Activated T-helper 1 cell treated with anti-CD3 and anti-CD28 coated beads, Interleukin-2, amount 50 U/mL, for 16 hours (primary cell): ENCODE measurements at regions not wholly inside any gene's neighbourhood (a gene's known extent, or its start where the extent isn't known, plus 50 kb on each side); places are given as distances from the start of the nearest gene placed in this dataset.

Experiments used
- DNase-seq, 2 donors: peaks; one replicate each; pipeline ENCODE4 v3.0.0-alpha.2; 2020; ENCODE audit warnings: low read depth in 1 of 2, low spot score in 1 of 2

- DNase-seq, result no peak
Observed at GRCh38 chr3:178258121-178258520, 278.1 kb upstream of the KCNMB2 start.

GRCh38 chr3:178259703-178260102, 276.5 kb upstream of the KCNMB2 start:
- DNase-seq, result no peak

DNA sequence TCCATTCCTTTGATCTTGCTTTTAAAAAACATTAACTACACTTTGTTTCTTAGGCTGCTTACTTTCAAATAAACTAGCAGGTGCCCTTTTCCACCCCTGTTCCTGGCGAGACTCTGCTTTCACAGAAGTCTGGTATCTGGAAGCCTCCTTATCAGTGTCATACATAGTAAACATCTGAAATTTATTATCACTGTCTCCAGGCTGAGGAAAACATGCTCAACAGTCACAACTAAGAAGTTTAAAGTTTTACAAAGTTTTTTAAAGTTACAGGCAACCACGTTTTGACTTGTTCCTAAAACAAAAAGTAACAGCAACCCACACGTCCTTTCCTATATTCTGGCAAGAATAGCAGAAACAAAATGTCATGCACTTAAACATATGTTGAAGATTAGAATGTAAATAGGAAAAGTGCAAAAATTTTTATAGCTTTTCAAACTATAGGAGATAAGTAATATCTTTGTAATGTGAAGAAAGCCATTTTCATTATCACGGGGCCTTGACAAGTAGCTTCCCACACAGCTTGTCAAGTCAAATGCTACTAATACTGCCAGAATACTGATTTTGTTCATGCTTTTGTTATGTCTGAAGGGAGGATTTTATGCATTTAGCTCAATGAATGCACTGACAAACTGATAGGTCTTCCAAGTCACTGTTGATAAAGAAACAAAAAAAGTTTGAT, 275.2 kb upstream of the KCNMB2 start:
- no peak for DNase-seq

GRCh38 chr3:178263236-178263916, 272.9 kb upstream of the KCNMB2 start:
- no peak for DNase-seq

- DNase-seq, result no peak
Observed at GRCh38 chr3:178267158-178267844, 268.9 kb upstream of the KCNMB2 start.

- no peak for DNase-seq
Observed at GRCh38 chr3:178270838-178271237, 265.4 kb upstream of the KCNMB2 start.

GRCh38 chr3:178271740-178272387, 264.4 kb upstream of the KCNMB2 start:
- no peak for DNase-seq

DNA sequence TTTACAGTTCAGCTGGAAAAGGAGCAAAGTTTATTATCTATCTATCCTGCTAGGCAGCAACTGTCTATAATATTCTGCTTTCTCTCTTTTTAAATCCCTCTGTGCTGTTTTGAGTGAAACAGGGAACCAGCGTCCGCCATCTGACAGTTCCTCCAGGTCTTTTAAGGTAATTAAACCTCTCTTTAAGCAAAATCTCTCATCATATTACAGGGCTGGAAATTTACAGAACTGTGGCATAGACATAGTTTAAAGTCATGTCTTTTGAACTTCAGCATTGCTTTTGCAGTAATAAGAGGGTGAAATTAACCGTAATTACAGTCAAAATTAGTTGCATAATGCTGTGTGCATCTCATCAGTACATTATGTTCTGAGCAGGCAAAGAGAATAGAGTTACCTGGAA, 263.4 kb upstream of the KCNMB2 start:
- no peak for DNase-seq

GRCh38 chr3:178274711-178275110, 261.5 kb upstream of the KCNMB2 start:
- DNase-seq, result no peak

GRCh38 chr3:178275311-178275710, 260.9 kb upstream of the KCNMB2 start:
- no peak for DNase-seq

- no peak for DNase-seq
Observed at GRCh38 chr3:178275793-178276192, 260.4 kb upstream of the KCNMB2 start.

DNA sequence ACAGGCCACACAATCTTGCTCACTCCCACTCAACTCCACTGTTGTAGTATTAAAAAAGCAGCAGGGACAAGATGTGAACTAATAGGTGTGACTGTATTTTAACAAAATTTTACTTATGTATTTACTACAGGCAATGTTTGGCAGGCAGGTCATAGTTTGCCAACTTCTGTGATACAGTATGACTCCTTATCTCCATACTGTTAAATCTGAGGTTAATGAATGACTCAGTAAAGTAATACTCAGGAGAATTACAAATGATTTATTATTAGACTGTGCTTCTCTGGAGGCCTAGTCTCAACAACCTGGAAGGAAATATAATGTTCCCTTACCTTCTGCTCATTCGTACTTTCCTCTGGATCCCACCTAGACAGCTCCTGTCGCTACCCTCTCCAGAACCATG, 258.6 kb upstream of the KCNMB2 start:
- DNase-seq, result no peak

DNA sequence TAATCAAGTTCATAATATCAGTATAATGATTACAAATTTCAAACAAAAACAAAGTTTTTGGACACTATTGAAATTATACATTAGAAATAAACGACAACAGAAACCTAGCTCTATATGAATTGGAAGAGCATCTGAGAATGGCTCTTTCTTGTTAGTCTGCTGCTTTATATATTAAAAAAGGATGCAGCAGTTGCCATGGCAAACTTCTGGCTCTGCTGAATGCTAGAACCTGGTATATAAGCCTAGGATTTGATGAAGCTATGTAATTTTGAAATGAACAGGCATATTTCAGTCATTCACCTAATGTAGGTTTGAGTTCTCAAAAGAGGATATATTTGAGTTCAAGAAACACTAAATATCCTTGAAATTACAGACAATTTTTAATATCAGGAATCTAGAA, 252.7 kb upstream of the KCNMB2 start:
- no peak for DNase-seq

- no peak for DNase-seq
Observed at GRCh38 chr3:178284181-178284580, 252.1 kb upstream of the KCNMB2 start.

DNA sequence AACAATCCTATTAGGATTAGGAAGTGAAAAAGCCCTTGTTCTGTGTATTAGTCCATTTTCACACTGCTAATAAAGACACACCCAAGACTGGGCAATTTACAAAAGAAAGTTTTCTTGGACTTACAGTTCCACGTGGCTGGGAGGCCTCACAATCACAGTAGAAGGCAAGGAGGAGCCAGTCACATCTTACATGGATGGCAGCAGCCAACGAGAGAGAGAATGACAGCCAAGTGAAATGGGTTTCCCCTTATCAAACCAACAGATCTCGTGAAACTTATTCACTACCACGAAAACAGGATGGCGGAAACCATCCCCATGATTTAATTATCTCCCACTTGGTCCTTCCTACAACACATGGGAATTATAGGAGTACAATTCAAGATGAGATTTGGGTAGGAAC, 248.2 kb upstream of the KCNMB2 start:
- no peak for DNase-seq

GRCh38 chr3:178289544-178290160, 246.6 kb upstream of the KCNMB2 start:
- no peak for DNase-seq

- DNase-seq, result no peak
Observed at GRCh38 chr3:178291574-178292370, 244.5 kb upstream of the KCNMB2 start.

GRCh38 chr3:178295292-178295912, 240.8 kb upstream of the KCNMB2 start:
- DNase-seq, result no peak

- no peak for DNase-seq
Observed at GRCh38 chr3:178297199-178297598, 239.0 kb upstream of the KCNMB2 start.

- DNase-seq, result no peak
Observed at GRCh38 chr3:178297740-178298139, 238.5 kb upstream of the KCNMB2 start.
